HG02759 (cell line): ENCODE measurements at regions not wholly inside any gene's neighbourhood (a gene's known extent, or its start where the extent isn't known, plus 50 kb on each side); places are given as distances from the start of the nearest gene placed in this dataset.
A peak's percentile ranks its signal among the peaks of the same experiment; 100 is the strongest.

Experiments used
- ATAC-seq: cut with Tn5 transposase; IDR thresholded peaks from one replicate; pipeline ENCODE4 v1.9.1; 2021; ENCODE audit warnings: mild to moderate bottlenecking, moderate library complexity; ENCODE audit not compliant: unreplicated experiment

- no peak for ATAC-seq
Measured at GRCh38 chr3:20353286-20353685, 167.3 kb upstream of the SGO1 start.

GRCh38 chr3:20352546-20353179 lies 166.7 kb upstream of the SGO1 start:
- no peak for ATAC-seq

GRCh38 chr3:20350449-20350848 lies 164.4 kb upstream of the SGO1 start:
- no peak for ATAC-seq

GRCh38 chr3:20346916-20347315 lies 160.9 kb upstream of the SGO1 start:
- no peak for ATAC-seq

- ATAC-seq = no peak
Measured at GRCh38 chr3:20346369-20346768, 160.4 kb upstream of the SGO1 start.

GRCh38 chr3:20344400-20344959 lies 158.5 kb upstream of the SGO1 start:
- peak; percentile 41 for ATAC-seq

GRCh38 chr3:20343790-20344189 lies 157.8 kb upstream of the SGO1 start:
- no peak for ATAC-seq

- peak; percentile 93 for ATAC-seq
Measured at GRCh38 chr3:20340324-20340928, 154.4 kb upstream of the SGO1 start.

GRCh38 chr3:20336572-20336971 lies 150.6 kb upstream of the SGO1 start:
- no peak for ATAC-seq

- ATAC-seq = no peak
Measured at GRCh38 chr3:20334842-20335241, 148.8 kb upstream of the SGO1 start.

GRCh38 chr3:20327889-20328288 lies 141.9 kb upstream of the SGO1 start:
- no peak for ATAC-seq

GRCh38 chr3:20326541-20326940 lies 140.5 kb upstream of the SGO1 start:
- no peak for ATAC-seq

GRCh38 chr3:20325563-20325962 lies 139.6 kb upstream of the SGO1 start:
- ATAC-seq = no peak

GRCh38 chr3:20324664-20325478 lies 138.9 kb upstream of the SGO1 start:
- peak; percentile 99 for ATAC-seq

GRCh38 chr3:20323307-20323927 lies 137.4 kb upstream of the SGO1 start:
- no peak for ATAC-seq

GRCh38 chr3:20322085-20322484 lies 136.1 kb upstream of the SGO1 start:
- ATAC-seq = no peak

- ATAC-seq = no peak
Measured at GRCh38 chr3:20321391-20322047, 135.5 kb upstream of the SGO1 start.

- no peak for ATAC-seq
Measured at GRCh38 chr3:20320489-20320888, 134.5 kb upstream of the SGO1 start.

GRCh38 chr3:20319551-20319950 lies 133.5 kb upstream of the SGO1 start:
- no peak for ATAC-seq

- no peak for ATAC-seq
Measured at GRCh38 chr3:20317616-20318015, 131.6 kb upstream of the SGO1 start.

- ATAC-seq = no peak
Measured at GRCh38 chr3:20316238-20316637, 130.2 kb upstream of the SGO1 start.
